AG10803 (cell line): ENCODE measurements at regions not wholly inside any gene's neighbourhood (a gene's known extent, or its start where the extent isn't known, plus 50 kb on each side); places are given as distances from the start of the nearest gene placed in this dataset.

Experiments used
- DNase-seq: peaks from one replicate; pipeline ENCODE4 v3.0.0; 2010; ENCODE audit warnings: low read depth
- H3K4me3 ChIP-seq: 2 replicates; pipeline ENCODE4 v1.5.1; 2011; ENCODE audit warnings: mild to moderate bottlenecking, low read length, control low read depth
- CTCF ChIP-seq: conservative IDR thresholded peaks from 2 replicates; pipeline ENCODE4 v1.5.1; 2011; ENCODE audit warnings: mild to moderate bottlenecking, low read length, control low read depth, inconsistent platforms

- H3K4me3 ChIP-seq = no peak overlapping the region
- TF ChIP-seq CTCF = no peak
- DNase-seq = no peak
Observed at GRCh38 chr6:140048202-140048790, 673.8 kb upstream of the CITED2 start.

DNA sequence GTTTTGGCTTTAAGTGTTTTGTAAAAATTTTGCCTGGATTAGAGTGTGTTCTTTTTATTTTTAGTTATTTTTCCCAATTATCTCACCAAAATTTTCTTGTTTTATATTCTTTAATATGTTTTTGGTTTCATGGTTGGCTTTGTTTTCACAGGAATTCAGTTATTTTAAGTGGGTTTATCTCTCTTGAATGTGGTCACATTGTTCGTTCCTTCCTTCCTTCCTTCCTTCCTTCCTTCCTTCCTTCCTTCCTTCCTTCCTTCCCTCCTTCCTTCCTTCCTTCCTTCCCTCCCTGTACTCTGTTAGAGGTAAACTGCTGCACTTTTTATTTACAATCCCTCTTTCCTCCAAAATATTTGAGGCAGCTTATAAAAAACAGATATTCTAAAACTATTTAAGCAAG lies 672.9 kb upstream of the CITED2 start:
- no peak overlapping the region for H3K4me3 ChIP-seq
- no peak for DNase-seq
- TF ChIP-seq CTCF = no peak

DNA sequence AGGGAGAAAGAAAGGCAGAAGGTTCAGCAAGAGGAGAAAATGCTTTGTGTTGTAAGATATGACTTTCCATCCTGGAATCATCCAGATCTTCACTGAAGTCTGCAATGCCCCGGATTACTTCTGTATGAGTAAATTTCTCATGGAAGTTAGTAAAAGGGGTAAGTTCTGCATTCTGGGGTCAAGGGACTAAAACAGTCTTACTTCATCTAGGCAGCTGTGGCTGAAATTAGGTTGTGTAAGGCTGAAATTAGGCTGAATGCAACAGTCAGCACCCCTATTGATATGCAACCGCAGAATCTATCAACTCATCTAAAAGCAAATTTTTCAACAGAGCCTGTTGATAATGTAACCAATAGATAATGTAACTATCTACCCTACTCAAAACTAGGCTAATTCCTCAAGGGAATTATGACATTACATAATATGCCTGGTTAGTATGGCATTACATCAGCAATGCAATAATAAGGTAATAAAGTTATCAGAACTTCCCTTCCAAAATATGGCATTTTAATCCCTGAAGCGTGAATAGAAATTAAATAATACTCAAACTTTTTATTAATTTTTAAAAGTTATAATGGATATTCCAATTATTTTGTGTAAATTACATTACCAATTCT lies 671.7 kb upstream of the CITED2 start:
- H3K4me3 ChIP-seq = no peak overlapping the region
- no peak for DNase-seq
- TF ChIP-seq CTCF = no peak

DNA sequence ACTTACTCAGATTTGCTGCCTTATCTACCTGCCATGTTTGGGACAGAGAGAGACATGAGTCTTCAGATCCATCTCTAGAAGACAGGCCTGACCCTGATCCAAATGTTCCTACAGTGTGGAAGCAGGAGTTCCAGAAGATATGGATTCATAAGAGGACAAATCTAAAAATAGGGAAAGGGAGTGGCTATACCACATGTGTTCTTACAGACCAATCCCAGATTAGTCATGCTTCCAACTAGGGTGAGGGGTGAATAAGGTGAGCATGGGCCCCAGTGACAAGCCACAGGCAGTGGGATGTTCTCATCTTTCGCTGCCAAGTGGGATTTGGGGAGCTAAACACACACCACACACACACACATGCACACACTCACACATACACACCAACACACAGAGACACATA lies 670.7 kb upstream of the CITED2 start:
- TF ChIP-seq CTCF = no peak
- DNase-seq = no peak
- no peak overlapping the region for H3K4me3 ChIP-seq

GRCh38 chr6:140044626-140045025 lies 670.2 kb upstream of the CITED2 start:
- TF ChIP-seq CTCF = no peak
- no peak for DNase-seq
- H3K4me3 ChIP-seq = no peak overlapping the region

DNA sequence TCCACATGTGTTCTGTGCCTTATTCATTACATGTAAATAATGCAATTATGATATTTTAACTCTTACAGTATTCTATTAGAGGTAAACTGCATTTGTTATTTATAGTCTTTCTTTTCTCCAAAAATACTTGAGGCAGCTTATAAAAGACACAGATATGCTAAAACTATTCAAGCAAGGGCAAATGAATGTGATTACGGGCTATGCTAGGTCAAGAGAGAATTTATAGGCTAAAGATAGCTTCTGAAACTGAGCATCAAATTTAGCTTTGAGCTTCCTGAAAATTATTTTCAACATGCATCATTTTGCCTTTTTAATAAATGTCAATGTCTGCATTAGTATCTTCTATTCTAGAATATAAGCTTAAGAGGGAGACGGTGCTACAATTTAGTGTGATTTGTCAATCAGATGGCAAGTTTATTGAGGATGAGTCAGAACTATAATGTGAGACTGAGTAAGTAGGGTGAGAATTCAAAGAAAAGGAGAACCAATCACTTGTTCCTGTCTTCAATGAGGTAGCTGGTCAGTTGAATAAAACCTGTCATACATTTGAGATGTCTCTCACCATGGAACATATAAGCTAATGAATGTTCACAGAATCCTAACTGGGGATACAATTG lies 669.4 kb upstream of the CITED2 start:
- DNase-seq = peak; percentile 39
- no peak overlapping the region for H3K4me3 ChIP-seq
- TF ChIP-seq CTCF = no peak

DNA sequence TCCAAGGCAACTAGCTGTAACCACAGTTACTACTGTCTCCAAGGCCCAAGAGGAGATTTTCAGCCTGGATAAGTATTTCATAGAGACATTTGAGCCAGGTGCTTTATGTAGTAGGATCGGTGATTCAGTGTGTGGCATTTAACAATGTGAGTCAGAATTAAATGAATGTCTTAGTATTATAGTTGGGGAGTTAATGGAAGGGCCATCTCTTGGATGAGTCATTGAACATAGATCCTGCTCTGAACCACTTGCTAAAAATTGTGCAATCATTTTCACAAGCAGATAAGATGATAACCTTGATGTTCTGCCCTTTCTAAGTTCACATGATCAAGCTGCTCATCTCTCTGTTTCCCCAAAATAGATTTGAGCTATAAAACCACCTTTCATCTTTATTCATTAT lies 668.9 kb upstream of the CITED2 start:
- TF ChIP-seq CTCF = no peak
- peak; percentile 92 for DNase-seq
- H3K4me3 ChIP-seq = no peak overlapping the region
